H1 (cell line): ENCODE measurements at regions not wholly inside any gene's neighbourhood (a gene's known extent, or its start where the extent isn't known, plus 50 kb on each side); places are given as distances from the start of the nearest gene placed in this dataset.

Experiments
- CTCF ChIA-PET: fragments of 300-600 bp; sonication (Branson Sonifier 250); formaldehyde crosslinking; loops from one replicate; lab custom pipeline; 2021; ENCODE audit not compliant: partially characterized antibody; lab: Charles Lee
- POLR2A ChIA-PET: fragments of 300-600 bp; sonication (Branson Sonifier 250); formaldehyde crosslinking; loops from one replicate; lab custom pipeline; 2021; ENCODE audit warnings: inconsistent platforms; ENCODE audit not compliant: partially characterized antibody; lab: Charles Lee
- DNase-seq, 2 experiments: peaks; one replicate each; pipeline versions ENCODE4 v3.0.0 to v3.0.0-alpha.2; 2010 to 2022; ENCODE audit warnings: low spot score in 2 of 2, low read depth in 1 of 2, mixed read lengths in 1 of 2
- FAIRE-seq: peaks from 2 replicates; lab custom pipeline; 2011; peaks lifted over from hg19 to GRCh38; lab: Jason Lieb, UNC
- H2AFZ ChIP-seq: 2 replicates; pipeline ENCODE4 v1.8.1; 2012; ENCODE audit warnings: low read length, inconsistent platforms
- H2AK5ac ChIP-seq: 2 replicates; pipeline ENCODE4 v1.6.1; 2013; ENCODE audit warnings: low read depth, low read length
- H2BK120ac ChIP-seq: replicated peaks from 2 replicates; pipeline ENCODE3; 2013; ENCODE audit warnings: low read depth, low read length, inconsistent platforms
- H2BK12ac ChIP-seq: 2 replicates; pipeline ENCODE4 v1.6.1; 2013; ENCODE audit warnings: low read depth, low read length
- H2BK15ac ChIP-seq: 2 replicates; pipeline ENCODE4 v1.6.1; 2013; ENCODE audit warnings: low read length
- H2BK20ac ChIP-seq: 2 replicates; pipeline ENCODE4 v1.6.1; 2013; ENCODE audit warnings: low read length
- H2BK5ac ChIP-seq: 2 replicates; pipeline ENCODE4 v1.6.1; 2013; ENCODE audit warnings: low read depth, low read length
- H3K14ac ChIP-seq: 2 replicates; pipeline ENCODE4 v1.6.1; 2013; ENCODE audit warnings: inconsistent platforms; ENCODE audit not compliant: insufficient read length
- H3K18ac ChIP-seq: 2 replicates; pipeline ENCODE4 v1.6.1; 2013; ENCODE audit warnings: low read length; ENCODE audit errors: extremely low read depth
- H3K23ac ChIP-seq: 2 replicates; pipeline ENCODE4 v1.6.1; 2013; ENCODE audit warnings: inconsistent platforms; ENCODE audit not compliant: insufficient read length
- H3K23me2 ChIP-seq: 2 replicates; pipeline ENCODE4 v1.6.1; 2013; ENCODE audit warnings: low read depth, low read length
- H3K27ac ChIP-seq: 2 replicates; pipeline ENCODE4 v1.6.1; 2011; ENCODE audit warnings: low read depth, low read length, inconsistent platforms
- H3K27me3 ChIP-seq, 4 experiments: replicated peaks in 1 of 4; 1 replicate in 1 of 4; 2 replicates in 3 of 4; pipeline versions ENCODE4 v1.6.1 to v1.8.1; 2011 to 2013; ENCODE audit warnings: low read length in 3 of 4, mild to moderate bottlenecking in 3 of 4, inconsistent platforms in 2 of 4, mixed read lengths in 2 of 4, moderate library complexity in 1 of 4; ENCODE audit not compliant: control insufficient read depth in 3 of 4, insufficient read depth in 3 of 4; ENCODE audit errors: extremely low read depth in 1 of 4
- H3K36me3 ChIP-seq, 4 experiments: 2 replicates each; pipeline versions ENCODE4 v1.6.1 to v1.8.1; 2011 to 2013; ENCODE audit warnings: mild to moderate bottlenecking in 4 of 4, low read length in 3 of 4, moderate library complexity in 2 of 4, control low read depth in 1 of 4, inconsistent platforms in 1 of 4; ENCODE audit not compliant: insufficient read depth in 4 of 4, control insufficient read depth in 2 of 4
- H3K4ac ChIP-seq: replicated peaks from 2 replicates; pipeline ENCODE3; 2013; ENCODE audit warnings: low read length, low read depth, mixed read lengths, inconsistent platforms; ENCODE audit not compliant: insufficient read length
- H3K4me1 ChIP-seq, 4 experiments: replicated peaks in 1 of 4; 1 replicate in 1 of 4; 2 replicates in 3 of 4; pipeline versions ENCODE4 v1.6.1 to v1.8.1; 2011 to 2013; ENCODE audit warnings: low read length in 3 of 4, inconsistent platforms in 2 of 4, mixed read lengths in 1 of 4; ENCODE audit not compliant: insufficient read depth in 4 of 4, control insufficient read depth in 3 of 4
- H3K4me2 ChIP-seq, 2 experiments: 2 replicates each; pipeline versions ENCODE4 v1.6.1 to v1.8.1; 2011 to 2013; ENCODE audit warnings: low read depth in 2 of 2, low read length in 2 of 2, control low read depth in 1 of 2, inconsistent platforms in 1 of 2, mild to moderate bottlenecking in 1 of 2; ENCODE audit not compliant: insufficient read depth in 1 of 2
- H3K4me3 ChIP-seq, 4 experiments: fragments of 200-600, 300-600 bp in 1 of 4; sonication (generic), shearing (Covaris generic), sonication (Bioruptor Twin) in 1 of 4; 2 replicates each; pipeline versions ENCODE4 v1.5.1 to v1.8.1; 2011 to 2016; ENCODE audit warnings: low read length in 4 of 4, low read depth in 3 of 4, control low read depth in 2 of 4, inconsistent platforms in 2 of 4, mild to moderate bottlenecking in 2 of 4, mixed read lengths in 1 of 4, moderate library complexity in 1 of 4; ENCODE audit not compliant: insufficient read depth in 2 of 4; ENCODE audit errors: extremely low read depth in 1 of 4
- H3K56ac ChIP-seq: replicated peaks from 2 replicates; pipeline ENCODE3; 2013; ENCODE audit warnings: low read depth, mild to moderate bottlenecking, mixed read lengths, low read length, inconsistent platforms; ENCODE audit not compliant: insufficient read length
- H3K79me1 ChIP-seq: 2 replicates; pipeline ENCODE4 v1.6.1; 2013; ENCODE audit warnings: low read depth, low read length, control low read depth
- H3K79me2 ChIP-seq, 2 experiments: 2 replicates each; pipeline versions ENCODE4 v1.6.1 to v1.8.1; 2012 to 2013; ENCODE audit warnings: low read length in 2 of 2, mild to moderate bottlenecking in 2 of 2, inconsistent platforms in 1 of 2; ENCODE audit not compliant: insufficient read depth in 2 of 2, control insufficient read depth in 1 of 2
- H3K9ac ChIP-seq, 4 experiments: replicated peaks in 1 of 4; 1 replicate in 1 of 4; 2 replicates in 3 of 4; pipeline versions ENCODE4 v1.6.1 to v1.8.1; 2011 to 2013; ENCODE audit warnings: low read depth in 3 of 4, low read length in 3 of 4, control low read depth in 2 of 4, mild to moderate bottlenecking in 2 of 4, moderate library complexity in 2 of 4, inconsistent platforms in 1 of 4; ENCODE audit errors: extremely low read depth in 1 of 4
- H3K9me3 ChIP-seq, 2 experiments: 2 replicates each; pipeline versions ENCODE4 v1.6.1 to v1.8.1; 2012 to 2013; ENCODE audit warnings: mild to moderate bottlenecking in 2 of 2, moderate library complexity in 2 of 2, control low read depth in 1 of 2, inconsistent platforms in 1 of 2, low read depth in 1 of 2, low read length in 1 of 2, mixed read lengths in 1 of 2; ENCODE audit not compliant: insufficient read depth in 2 of 2
- H4K20me1 ChIP-seq, 2 experiments: replicated peaks in 1 of 2; 2 replicates each; pipeline versions ENCODE3 to v1.8.1; 2011 to 2013; ENCODE audit warnings: inconsistent platforms in 2 of 2, low read length in 2 of 2, mild to moderate bottlenecking in 1 of 2; ENCODE audit not compliant: insufficient read depth in 2 of 2, control insufficient read depth in 1 of 2
- H4K5ac ChIP-seq: 2 replicates; pipeline ENCODE4 v1.6.1; 2013; ENCODE audit warnings: low read length, low read depth, mixed read lengths, inconsistent platforms; ENCODE audit not compliant: insufficient read length
- H4K8ac ChIP-seq: 2 replicates; pipeline ENCODE4 v1.8.0; 2013; ENCODE audit warnings: mild to moderate bottlenecking, moderate library complexity, low read length, inconsistent platforms; ENCODE audit not compliant: insufficient read depth; ENCODE audit errors: extremely low read depth
- H4K91ac ChIP-seq: replicated peaks from 2 replicates; pipeline ENCODE3; 2013; ENCODE audit warnings: low read length, mixed read lengths, inconsistent platforms; ENCODE audit not compliant: insufficient read length
- KDM1A ChIP-seq: fragments of 200-600, 300-600 bp; sonication (generic); IDR thresholded peaks from 2 replicates; pipeline ENCODE4 v1.7.1; 2016; ENCODE audit warnings: mild to moderate bottlenecking, low read length, borderline replicate concordance
- NANOG ChIP-seq: IDR thresholded peaks from 2 replicates; pipeline ENCODE4 v1.6.1; 2011; ENCODE audit warnings: low read length, low read depth, mild to moderate bottlenecking, inconsistent platforms; ENCODE audit not compliant: insufficient read depth, poor library complexity, severe bottlenecking
- POLR2AphosphoS5 ChIP-seq: IDR thresholded peaks from 2 replicates; pipeline ENCODE4 v1.6.1; 2011; ENCODE audit warnings: low read depth, low read length
- YY1 ChIP-seq: IDR thresholded peaks from 2 replicates; pipeline ENCODE4 v1.6.1; 2011; ENCODE audit warnings: low read depth, mild to moderate bottlenecking, low read length
- WGBS, 2 experiments: shearing (Covaris generic) in 1 of 2; methylation state at CpG; one replicate each; pipeline versions ENCODE4 v1.1.6 to v1.1.7; 2013 to 2015; ENCODE audit warnings: low lambda C conversion rate in 2 of 2, mixed read lengths in 2 of 2, inconsistent platforms in 1 of 2, low coverage in 1 of 2, missing lambda C conversion rate in 1 of 2; ENCODE audit not compliant: insufficient replicate concordance in 2 of 2, insufficient coverage in 1 of 2, insufficient read length in 1 of 2; ENCODE audit errors: extremely low coverage in 1 of 2, missing lambda C conversion rate in 1 of 2; 5-methylcytosine and 5-hydroxymethylcytosine counted together

- H2BK5ac ChIP-seq: no peak overlapping the region
- FAIRE-seq (no peak), DNase-seq (no peak)
- no peaks in the 10 kb centered on the region for H3K36me3 ChIP-seq
- no peak overlapping the region for H3K56ac ChIP-seq
- no peak overlapping the region for H4K5ac ChIP-seq
- no peaks in the 10 kb centered on the region for H3K79me1 ChIP-seq
- H2AFZ ChIP-seq: no peak overlapping the region
- no peak overlapping the region for H3K14ac ChIP-seq
- no peaks in the 10 kb centered on the region; the same call in 1 of the 2 replicates for H3K23me2 ChIP-seq
- no peaks in the 10 kb centered on the region for H3K79me2 ChIP-seq
- H2BK120ac ChIP-seq: no peak overlapping the region
- H3K9ac ChIP-seq: no peak overlapping the region
- H3K4ac ChIP-seq: no peak overlapping the region
- H2AK5ac ChIP-seq: no peak overlapping the region
- H2BK20ac ChIP-seq: no peak overlapping the region
- no peak overlapping the region for H2BK15ac ChIP-seq
- H3K4me2 ChIP-seq: no peak overlapping the region
- WGBS, 2 experiments: 90% methylated on average over 7 of the region's 7 CpGs; no CpG with 5 or more reads in 1 of the 2 experiments
- no peak overlapping the region for H3K18ac ChIP-seq
- H3K27ac ChIP-seq: no peak overlapping the region
- H4K8ac ChIP-seq: no peak overlapping the region
- no peaks in the 10 kb centered on the region for H4K20me1 ChIP-seq
- ChIA-PET POLR2A (no interaction called here), CTCF (interaction anchor here (0.8 to 3.1 kb wide), 5 partner anchors 9 to 214 kb away, joined by 3 to 10 read pairs (median 4); no protein-coding TSS in a partner anchor)
- H3K9me3 ChIP-seq: no peaks in the 10 kb centered on the region
- no peaks in the 10 kb centered on the region for H3K27me3 ChIP-seq
- H4K91ac ChIP-seq: no peak overlapping the region
- no peak overlapping the region for H3K4me3 ChIP-seq
- no peak for TF ChIP-seq NANOG
- no peak for TF ChIP-seq YY1
- peak; percentile 68; the same call in 1 of the 2 replicates for TF ChIP-seq KDM1A
- TF ChIP-seq POLR2AphosphoS5: no peak
- H2BK12ac ChIP-seq: no peak overlapping the region
- no peaks in the 10 kb centered on the region; a peak in 1 of 7 replicates for H3K4me1 ChIP-seq
- no peak overlapping the region for H3K23ac ChIP-seq
These were observed 204.4 kb upstream of the LHX5 start for GRCh38 chr12:113676117-113676516.
